ENCODE measurements at regions not wholly inside any gene's neighbourhood (a gene's known extent, or its start where the extent isn't known, plus 50 kb on each side); places are given as distances from the start of the nearest gene placed in this dataset.
"Not testable (repeated sequence)": the region's sequence is repeated elsewhere in the genome, so short reads cannot be mapped to it uniquely, and the experiment has no call there.

DNA sequence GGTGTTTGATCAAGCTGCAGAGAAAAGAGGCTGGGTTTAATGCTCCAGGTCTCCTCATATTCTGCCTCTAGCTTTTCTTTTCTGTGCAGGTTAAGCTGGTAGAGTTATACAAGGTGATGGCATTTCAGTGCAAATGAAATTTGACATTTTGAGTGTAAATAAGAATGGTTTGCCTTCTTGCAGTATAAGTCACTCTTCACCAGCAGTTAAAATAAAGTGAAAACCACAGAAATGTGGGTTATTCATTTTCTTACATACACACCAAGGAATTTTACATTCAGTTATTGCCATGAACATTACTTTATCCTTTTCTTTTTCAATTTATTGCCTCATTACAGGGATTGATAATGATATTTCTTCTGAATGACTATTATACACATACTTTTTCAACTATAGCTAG lies 337.5 kb upstream of the PCSK5 start:
- Histone ChIP-seq H3K9me3 (replicated peaks) (peaks cover 8% of the 10 kb centered on the region), H3K27ac (replicated peaks) (no peak overlapping the region), H3K4me1 (no peaks in the 10 kb centered on the region), H3K27me3 (ENCODE audit: low read depth) (no peaks in the 10 kb centered on the region), H3K4me3 (no peak overlapping the region), H3K36me3 (no peaks in the 10 kb centered on the region)
- no peak for DNase-seq
- intact Hi-C loops (cut with micrococcal nuclease): no loop called here
- TF ChIP-seq, protein P1, sequence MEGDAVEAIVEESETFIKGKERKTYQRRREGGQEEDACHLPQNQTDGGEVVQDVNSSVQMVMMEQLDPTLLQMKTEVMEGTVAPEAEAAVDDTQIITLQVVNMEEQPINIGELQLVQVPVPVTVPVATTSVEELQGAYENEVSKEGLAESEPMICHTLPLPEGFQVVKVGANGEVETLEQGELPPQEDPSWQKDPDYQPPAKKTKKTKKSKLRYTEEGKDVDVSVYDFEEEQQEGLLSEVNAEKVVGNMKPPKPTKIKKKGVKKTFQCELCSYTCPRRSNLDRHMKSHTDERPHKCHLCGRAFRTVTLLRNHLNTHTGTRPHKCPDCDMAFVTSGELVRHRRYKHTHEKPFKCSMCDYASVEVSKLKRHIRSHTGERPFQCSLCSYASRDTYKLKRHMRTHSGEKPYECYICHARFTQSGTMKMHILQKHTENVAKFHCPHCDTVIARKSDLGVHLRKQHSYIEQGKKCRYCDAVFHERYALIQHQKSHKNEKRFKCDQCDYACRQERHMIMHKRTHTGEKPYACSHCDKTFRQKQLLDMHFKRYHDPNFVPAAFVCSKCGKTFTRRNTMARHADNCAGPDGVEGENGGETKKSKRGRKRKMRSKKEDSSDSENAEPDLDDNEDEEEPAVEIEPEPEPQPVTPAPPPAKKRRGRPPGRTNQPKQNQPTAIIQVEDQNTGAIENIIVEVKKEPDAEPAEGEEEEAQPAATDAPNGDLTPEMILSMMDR (IDR thresholded peaks at IDR 0.05; ENCODE audit: borderline replicate concordance): no peak

DNA sequence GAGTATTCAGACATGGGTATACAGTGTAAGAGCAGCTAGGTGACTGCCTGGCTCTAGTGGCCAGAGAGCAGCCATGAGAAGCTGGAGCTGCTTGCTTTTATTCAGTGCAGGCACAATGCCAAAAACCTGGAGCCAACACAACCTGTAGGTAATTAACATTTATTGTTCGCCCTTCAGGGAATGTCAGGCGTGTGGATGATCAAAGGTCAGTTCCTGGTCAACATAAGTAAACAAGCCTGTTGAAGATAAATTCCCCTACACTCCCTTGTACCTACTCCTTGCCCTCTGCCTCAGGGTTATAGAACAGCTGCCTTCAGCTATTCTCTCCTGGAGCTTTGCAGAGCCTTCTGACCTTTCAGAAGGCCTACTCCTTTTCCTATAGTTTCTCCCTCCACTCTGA lies 323.7 kb upstream of the PCSK5 start:
- H3K36me3 ChIP-seq; H3K4me3 ChIP-seq; intact Hi-C loops (cut with micrococcal nuclease); H3K4me1 ChIP-seq; H3K27me3 ChIP-seq (ENCODE audit: low read depth); DNase-seq; H3K27ac ChIP-seq (replicated peaks): not testable (repeated sequence)
- H3K9me3 ChIP-seq (replicated peaks): peaks cover 17% of the 10 kb centered on the region

DNA sequence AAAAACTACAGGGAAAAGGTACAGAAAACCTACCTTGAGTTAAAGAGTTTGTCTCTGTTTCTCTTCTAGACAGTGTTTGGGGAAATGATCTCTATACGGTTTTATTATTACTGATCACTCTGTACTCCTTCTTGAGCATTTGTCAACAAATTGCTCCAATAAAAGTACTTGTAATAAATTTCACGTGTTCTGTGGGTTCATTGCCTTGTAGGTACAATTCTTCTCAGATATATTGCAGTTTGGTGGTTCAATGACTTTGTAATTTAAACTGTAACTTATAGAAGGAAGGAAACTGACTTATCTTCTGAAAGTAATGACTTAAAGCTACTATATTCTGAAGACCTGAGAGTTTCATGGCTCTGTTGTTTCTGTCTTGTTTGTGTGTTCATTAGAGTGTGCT lies 319.9 kb upstream of the PCSK5 start:
- no peak overlapping the region for H3K4me3 ChIP-seq
- H3K36me3 ChIP-seq: no peaks in the 10 kb centered on the region
- intact Hi-C loops (cut with micrococcal nuclease): no loop called here
- no peak for DNase-seq
- H3K4me1 ChIP-seq: no peaks in the 10 kb centered on the region
- no peak overlapping the region for H3K27ac ChIP-seq (replicated peaks)
- TF ChIP-seq, protein P1 (IDR thresholded peaks at IDR 0.05; ENCODE audit: borderline replicate concordance): no peak
- peaks cover 12% of the 10 kb centered on the region for H3K9me3 ChIP-seq (replicated peaks)
- H3K27me3 ChIP-seq (ENCODE audit: low read depth): peaks cover 4% of the 10 kb centered on the region

DNA sequence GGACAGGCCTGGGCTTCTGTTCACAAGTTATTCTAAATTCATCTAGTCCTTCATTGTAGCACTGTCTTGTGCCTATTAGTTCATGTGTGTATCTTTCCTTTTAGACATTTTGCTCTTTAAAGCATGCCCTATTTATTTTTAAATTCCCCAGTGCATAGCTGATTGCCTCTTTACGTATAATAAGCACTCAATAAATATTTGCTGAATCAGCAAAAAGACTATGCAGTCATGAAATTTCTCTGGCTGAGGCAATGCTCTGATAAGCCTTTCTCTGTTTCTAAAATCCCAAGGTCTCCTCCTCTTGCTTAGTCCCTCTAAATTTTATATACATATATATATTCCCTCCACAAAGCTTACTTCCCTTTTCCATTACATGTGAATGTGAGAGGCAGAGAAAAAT lies 315.9 kb upstream of the PCSK5 start:
- TF ChIP-seq, protein P1 (IDR thresholded peaks at IDR 0.05; ENCODE audit: borderline replicate concordance): no peak
- no peak overlapping the region for H3K4me3 ChIP-seq
- intact Hi-C loops (cut with micrococcal nuclease): no loop called here
- no peak for DNase-seq
- no peaks in the 10 kb centered on the region for H3K36me3 ChIP-seq
- H3K9me3 ChIP-seq (replicated peaks): no peaks in the 10 kb centered on the region
- H3K4me1 ChIP-seq: no peaks in the 10 kb centered on the region
- peaks cover 4% of the 10 kb centered on the region for H3K27me3 ChIP-seq (ENCODE audit: low read depth)
- no peak overlapping the region for H3K27ac ChIP-seq (replicated peaks)

DNA sequence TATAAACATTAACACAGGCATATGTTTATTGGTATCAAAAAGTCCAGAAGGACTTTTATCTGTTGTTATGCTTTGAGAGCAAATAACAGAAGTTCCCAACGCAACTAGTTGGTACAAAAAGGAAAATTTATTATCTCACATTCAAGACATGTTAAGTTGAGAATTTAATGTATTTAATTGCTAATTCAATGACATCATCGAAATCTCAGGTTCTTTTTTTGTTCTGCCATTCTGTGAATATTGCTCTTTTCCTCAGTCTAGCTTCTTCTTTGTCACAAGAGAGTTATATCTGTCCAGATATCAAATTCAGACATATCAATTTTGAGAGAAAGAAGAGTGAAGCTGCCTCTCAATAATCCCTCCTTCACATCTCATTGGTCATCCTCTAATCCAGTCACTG lies 307.6 kb upstream of the PCSK5 start:
- H3K9me3 ChIP-seq (replicated peaks): no peaks in the 10 kb centered on the region
- H3K36me3 ChIP-seq: no peaks in the 10 kb centered on the region
- intact Hi-C loops (cut with micrococcal nuclease): no loop called here
- H3K27me3 ChIP-seq (ENCODE audit: low read depth): no peaks in the 10 kb centered on the region
- no peaks in the 10 kb centered on the region for H3K4me1 ChIP-seq
- no peak overlapping the region for H3K4me3 ChIP-seq
- no peak overlapping the region for H3K27ac ChIP-seq (replicated peaks)
- DNase-seq: no peak
- TF ChIP-seq, protein P1 (IDR thresholded peaks at IDR 0.05; ENCODE audit: borderline replicate concordance): no peak

- no peaks in the 10 kb centered on the region for H3K27me3 ChIP-seq (ENCODE audit: low read depth)
- H3K4me3 ChIP-seq: no peak overlapping the region
- TF ChIP-seq, protein P1 (IDR thresholded peaks at IDR 0.05; ENCODE audit: borderline replicate concordance): no peak
- DNase-seq: no peak
- no peak overlapping the region for H3K27ac ChIP-seq (replicated peaks)
- H3K36me3 ChIP-seq: no peaks in the 10 kb centered on the region
- no peaks in the 10 kb centered on the region for H3K4me1 ChIP-seq
- no peaks in the 10 kb centered on the region for H3K9me3 ChIP-seq (replicated peaks)
- intact Hi-C loops (cut with micrococcal nuclease): no loop called here
Measured at GRCh38 chr9:75588808-75589207, 301.7 kb upstream of the PCSK5 start.

All from left ventricle myocardium inferior (tissue), 1 donor.